HFFc6 (cell line): ENCODE measurements at regions not wholly inside any gene's neighbourhood (a gene's known extent, or its start where the extent isn't known, plus 50 kb on each side); places are given as distances from the start of the nearest gene placed in this dataset.

ENCODE experiments used
- DNase-seq: peaks from one replicate; pipeline ENCODE4 v3.0.0-alpha.2; 2018
- H3K27ac Mint-ChIP-seq: 2 replicates; pipeline ENCODE4 v1.8.0; 2020; ENCODE audit warnings: mild to moderate bottlenecking, mixed read lengths
- H3K27me3 Mint-ChIP-seq: 2 replicates; pipeline ENCODE4 v1.8.0; 2021; ENCODE audit warnings: mild to moderate bottlenecking, moderate library complexity, mixed read lengths; ENCODE audit not compliant: insufficient read depth
- H3K36me3 Mint-ChIP-seq: 2 replicates; pipeline ENCODE4 v1.8.0; 2021; ENCODE audit warnings: low read depth, mixed read lengths
- H3K4me1 Mint-ChIP-seq: 2 replicates; pipeline ENCODE4 v1.8.0; 2020; ENCODE audit warnings: low read depth, mixed read lengths
- H3K4me3 Mint-ChIP-seq: 2 replicates; pipeline ENCODE4 v1.8.0; 2020; ENCODE audit warnings: mild to moderate bottlenecking, moderate library complexity, mixed read lengths
- H3K9me3 Mint-ChIP-seq: 2 replicates; pipeline ENCODE4 v1.8.0; 2020; ENCODE audit warnings: mild to moderate bottlenecking, mixed read lengths
- TF ChIP-seq, protein P1 (sequence below): fragments of 200-600 bp; sonication (generic); IDR thresholded peaks from 2 replicates; pipeline ENCODE4 v1.5.0; 2021; ENCODE audit warnings: antibody characterized with exemption, mild to moderate bottlenecking

DNA sequence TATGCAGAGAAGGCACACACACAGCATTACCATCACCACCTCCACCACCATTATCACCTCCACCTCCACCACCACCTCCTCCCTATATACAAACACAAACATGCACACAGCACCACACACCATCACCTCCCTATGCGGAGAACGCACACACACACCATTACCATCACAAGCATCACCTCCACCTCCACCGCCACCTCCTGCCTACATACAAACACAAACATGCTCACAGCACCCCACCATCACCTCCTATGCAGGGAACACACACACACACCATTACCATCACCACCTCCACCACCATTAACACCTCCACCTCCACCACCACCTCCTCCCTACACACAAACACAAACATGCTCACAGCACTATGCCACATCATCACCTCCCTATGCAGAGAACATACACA lies 236.5 kb upstream of the AFDN start:
- Mint-ChIP-seq H3K36me3 (no peaks in the 10 kb centered on the region; the same call in 1 of the 2 replicates), H3K27ac (no peak overlapping the region), H3K27me3 (no peaks in the 10 kb centered on the region), H3K4me1 (no peaks in the 10 kb centered on the region), H3K4me3 (no peak overlapping the region), H3K9me3 (peaks cover 21% of the 10 kb centered on the region)
- no peak for DNase-seq
- TF ChIP-seq, protein P1, sequence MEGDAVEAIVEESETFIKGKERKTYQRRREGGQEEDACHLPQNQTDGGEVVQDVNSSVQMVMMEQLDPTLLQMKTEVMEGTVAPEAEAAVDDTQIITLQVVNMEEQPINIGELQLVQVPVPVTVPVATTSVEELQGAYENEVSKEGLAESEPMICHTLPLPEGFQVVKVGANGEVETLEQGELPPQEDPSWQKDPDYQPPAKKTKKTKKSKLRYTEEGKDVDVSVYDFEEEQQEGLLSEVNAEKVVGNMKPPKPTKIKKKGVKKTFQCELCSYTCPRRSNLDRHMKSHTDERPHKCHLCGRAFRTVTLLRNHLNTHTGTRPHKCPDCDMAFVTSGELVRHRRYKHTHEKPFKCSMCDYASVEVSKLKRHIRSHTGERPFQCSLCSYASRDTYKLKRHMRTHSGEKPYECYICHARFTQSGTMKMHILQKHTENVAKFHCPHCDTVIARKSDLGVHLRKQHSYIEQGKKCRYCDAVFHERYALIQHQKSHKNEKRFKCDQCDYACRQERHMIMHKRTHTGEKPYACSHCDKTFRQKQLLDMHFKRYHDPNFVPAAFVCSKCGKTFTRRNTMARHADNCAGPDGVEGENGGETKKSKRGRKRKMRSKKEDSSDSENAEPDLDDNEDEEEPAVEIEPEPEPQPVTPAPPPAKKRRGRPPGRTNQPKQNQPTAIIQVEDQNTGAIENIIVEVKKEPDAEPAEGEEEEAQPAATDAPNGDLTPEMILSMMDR = no peak
